Body of pancreas (tissue), 4 donors: ENCODE measurements at regions not wholly inside any gene's neighbourhood (a gene's known extent, or its start where the extent isn't known, plus 50 kb on each side); places are given as distances from the start of the nearest gene placed in this dataset.
"Not testable (repeated sequence)": the region's sequence is repeated elsewhere in the genome, so short reads cannot be mapped to it uniquely, and the experiment has no call there.

Experiments
- ATAC-seq: fragments of 150-250 bp; one replicate; pipeline ENCODE4 v1.9.1; 2016
- DNase-seq, 4 donors: peaks; one replicate each; pipeline ENCODE4 v3.0.0-alpha.2; 2019
- H3K27ac ChIP-seq, 4 donors: fragments of 200-600 bp; sonication (generic); 1 replicate in 3 of 4; 2 replicates in 1 of 4; pipeline versions ENCODE4 v1.5.1 to v1.6.1; 2016 to 2019; ENCODE audit warnings: mild to moderate bottlenecking in 1 of 4, mixed read lengths in 1 of 4, moderate library complexity in 1 of 4
- H3K27me3 ChIP-seq, 2 donors: fragments of 200-600 bp; sonication (generic); one replicate each; pipeline ENCODE4 v1.6.0; 2016; ENCODE audit warnings: mild to moderate bottlenecking in 1 of 2
- H3K36me3 ChIP-seq, 2 donors: fragments of 200-600 bp; sonication (generic); replicated peaks in 1 of 2; 2 replicates each; pipeline ENCODE4 v1.5.1; 2016; ENCODE audit warnings: low read depth in 2 of 2; ENCODE audit not compliant: insufficient read depth in 1 of 2
- H3K4me1 ChIP-seq: fragments of 200-600 bp; sonication (generic); one replicate; pipeline ENCODE4 v1.6.0; 2016
- H3K4me3 ChIP-seq, 2 donors: fragments of 200-600 bp; sonication (generic); 1 replicate in 1 of 2; 2 replicates in 1 of 2; pipeline ENCODE4 v1.5.1; 2016 to 2019
- H3K9me3 ChIP-seq, 3 donors: fragments of 200-600 bp; sonication (generic); 1 replicate in 2 of 3; 2 replicates in 1 of 3; pipeline ENCODE4 v1.5.1; 2016
- CTCF ChIP-seq, 7 experiments: fragments of 450-650 bp in 4 of 7; fragments of 200-600 bp in 3 of 7; sonication (generic) in 3 of 7; IDR thresholded peaks; one replicate each; pipeline ENCODE4 v1.5.1; 2016 to 2019; ENCODE audit warnings: antibody characterized with exemption in 7 of 7
- POLR2A ChIP-seq, 3 donors: fragments of 450-650 bp; IDR thresholded peaks; one replicate each; pipeline ENCODE4 v1.6.1; 2016; ENCODE audit warnings: antibody characterized with exemption in 3 of 3, mild to moderate bottlenecking in 2 of 3
- WGBS, 2 donors: methylation state at CpG; one replicate each; pipeline ENCODE4 v1.1.5; 2017; 5-methylcytosine and 5-hydroxymethylcytosine counted together
- intact Hi-C: fragments of 100-400 bp; cut with DNase I; formaldehyde crosslinking; loops from one replicate; pipeline ENCODE4 v1.15.1; 2023

GRCh38 chr2:238510911-238511613, 84.3 kb downstream of the ASB1 start:
- DNase-seq, result no peak
- WGBS, 2 donors, result 78 to 83% methylated on average over 9 to 25 of the region's 26 CpGs
- no peaks in the 10 kb centered on the region for H3K4me1 ChIP-seq
- no peak for ATAC-seq
- no peak overlapping the region for H3K27ac ChIP-seq
- intact Hi-C loops, result no loop called here
- no peaks in the 10 kb centered on the region for H3K36me3 ChIP-seq
- no peak overlapping the region for H3K4me3 ChIP-seq
- no peaks in the 10 kb centered on the region for H3K9me3 ChIP-seq
- H3K27me3 ChIP-seq, result no peaks in the 10 kb centered on the region
- TF ChIP-seq POLR2A (IDR thresholded peaks at IDR 0.05), result no peak
- no peak for TF ChIP-seq CTCF (IDR thresholded peaks at IDR 0.05)

- Histone ChIP-seq H3K4me3 (no peak overlapping the region), H3K36me3 (no peaks in the 10 kb centered on the region), H3K4me1 (no peaks in the 10 kb centered on the region), H3K27ac (no peak overlapping the region), H3K9me3 (no peaks in the 10 kb centered on the region), H3K27me3 (no peaks in the 10 kb centered on the region)
- intact Hi-C loops, result no loop called here
- no peak for DNase-seq
- 92 to 99% methylated on average over 7 to 9 of the region's 10 CpGs for WGBS, 2 donors
- TF ChIP-seq POLR2A (IDR thresholded peaks at IDR 0.05) (no peak), CTCF (IDR thresholded peaks at IDR 0.05) (no peak)
- no peak for ATAC-seq
Measured at GRCh38 chr2:238511614-238511950, 84.9 kb downstream of the ASB1 start.

GRCh38 chr2:238512247-238512867, 85.6 kb downstream of the ASB1 start:
- no peak for TF ChIP-seq CTCF (IDR thresholded peaks at IDR 0.05)
- TF ChIP-seq POLR2A (IDR thresholded peaks at IDR 0.05), result no peak
- no peaks in the 10 kb centered on the region for H3K36me3 ChIP-seq
- no peaks in the 10 kb centered on the region for H3K4me1 ChIP-seq
- no peaks in the 10 kb centered on the region for H3K27me3 ChIP-seq
- WGBS, 2 donors, result 89 to 94% methylated on average over 7 to 8 of the region's 8 CpGs
- DNase-seq (no peak), ATAC-seq (no peak)
- intact Hi-C loops, result no loop called here
- no peak overlapping the region for H3K27ac ChIP-seq
- H3K4me3 ChIP-seq, result no peak overlapping the region
- peaks cover 0 to 5% (median 0%) of the 10 kb centered on the region in 3 donors for H3K9me3 ChIP-seq

GRCh38 chr2:238513346-238513745, 86.6 kb downstream of the ASB1 start:
- Histone ChIP-seq H3K27me3 (no peaks in the 10 kb centered on the region), H3K4me1 (no peaks in the 10 kb centered on the region), H3K27ac (no peak overlapping the region), H3K36me3 (no peaks in the 10 kb centered on the region), H3K4me3 (no peak overlapping the region), H3K9me3 (peaks cover 0 to 5% (median 0%) of the 10 kb centered on the region in 3 donors)
- DNase-seq, result no peak
- ATAC-seq, result no peak
- 33 to 49% methylated on average over 3 of the region's 3 CpGs for WGBS, 2 donors
- intact Hi-C loops, result no loop called here
- TF ChIP-seq CTCF (IDR thresholded peaks at IDR 0.05) (no peak), POLR2A (IDR thresholded peaks at IDR 0.05) (no peak)

- H3K27ac ChIP-seq, ATAC-seq, intact Hi-C loops, H3K27me3 ChIP-seq, H3K36me3 ChIP-seq, H3K9me3 ChIP-seq, H3K4me1 ChIP-seq, H3K4me3 ChIP-seq, DNase-seq: not testable (repeated sequence)
- WGBS, 2 donors, result 90 to 92% methylated on average over 19 to 23 of the region's 23 CpGs
Measured at GRCh38 chr2:238514024-238514423, 87.3 kb downstream of the ASB1 start.
